ENCODE measurements at regions not wholly inside any gene's neighbourhood (a gene's known extent, or its start where the extent isn't known, plus 50 kb on each side); places are given as distances from the start of the nearest gene placed in this dataset.

DNA sequence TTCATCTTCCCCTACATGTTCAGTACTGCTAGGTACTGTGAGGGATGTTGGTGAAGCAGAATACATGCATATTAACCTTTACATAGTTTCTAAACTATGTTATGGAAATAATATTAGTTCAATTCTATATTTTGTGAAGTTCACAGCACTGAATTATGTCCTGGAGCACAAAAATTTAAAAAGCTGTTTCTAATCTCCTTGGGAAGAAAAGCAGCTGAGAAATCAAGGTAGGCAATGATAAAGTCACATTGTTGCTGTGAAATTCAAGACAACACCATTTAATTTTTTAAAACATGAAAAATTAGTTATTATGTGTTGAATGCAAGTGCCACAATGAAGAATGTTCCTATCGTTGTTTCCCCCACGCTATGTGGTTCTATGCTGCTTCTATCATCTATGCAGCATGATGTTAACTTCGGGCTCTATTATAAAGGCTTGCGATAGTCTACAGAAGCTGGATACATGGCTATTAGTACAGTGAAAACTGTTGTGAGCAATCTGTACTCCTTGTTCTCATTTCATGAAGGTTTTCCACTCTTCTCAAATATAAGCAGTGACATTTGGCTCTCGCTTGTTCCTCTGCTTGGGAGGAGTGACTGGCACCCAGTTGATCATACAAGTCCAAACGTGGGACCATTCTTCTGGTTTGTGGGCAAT, 164.3 kb downstream of the AASDHPPT start:
- TF ChIP-seq, protein P1, sequence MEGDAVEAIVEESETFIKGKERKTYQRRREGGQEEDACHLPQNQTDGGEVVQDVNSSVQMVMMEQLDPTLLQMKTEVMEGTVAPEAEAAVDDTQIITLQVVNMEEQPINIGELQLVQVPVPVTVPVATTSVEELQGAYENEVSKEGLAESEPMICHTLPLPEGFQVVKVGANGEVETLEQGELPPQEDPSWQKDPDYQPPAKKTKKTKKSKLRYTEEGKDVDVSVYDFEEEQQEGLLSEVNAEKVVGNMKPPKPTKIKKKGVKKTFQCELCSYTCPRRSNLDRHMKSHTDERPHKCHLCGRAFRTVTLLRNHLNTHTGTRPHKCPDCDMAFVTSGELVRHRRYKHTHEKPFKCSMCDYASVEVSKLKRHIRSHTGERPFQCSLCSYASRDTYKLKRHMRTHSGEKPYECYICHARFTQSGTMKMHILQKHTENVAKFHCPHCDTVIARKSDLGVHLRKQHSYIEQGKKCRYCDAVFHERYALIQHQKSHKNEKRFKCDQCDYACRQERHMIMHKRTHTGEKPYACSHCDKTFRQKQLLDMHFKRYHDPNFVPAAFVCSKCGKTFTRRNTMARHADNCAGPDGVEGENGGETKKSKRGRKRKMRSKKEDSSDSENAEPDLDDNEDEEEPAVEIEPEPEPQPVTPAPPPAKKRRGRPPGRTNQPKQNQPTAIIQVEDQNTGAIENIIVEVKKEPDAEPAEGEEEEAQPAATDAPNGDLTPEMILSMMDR (IDR thresholded peaks at IDR 0.05; ENCODE audit: insufficient read depth, low read depth, low read length): no peak
- H3K4me3 ChIP-seq (ENCODE audit: low read depth, low read length): no peak overlapping the region

DNA sequence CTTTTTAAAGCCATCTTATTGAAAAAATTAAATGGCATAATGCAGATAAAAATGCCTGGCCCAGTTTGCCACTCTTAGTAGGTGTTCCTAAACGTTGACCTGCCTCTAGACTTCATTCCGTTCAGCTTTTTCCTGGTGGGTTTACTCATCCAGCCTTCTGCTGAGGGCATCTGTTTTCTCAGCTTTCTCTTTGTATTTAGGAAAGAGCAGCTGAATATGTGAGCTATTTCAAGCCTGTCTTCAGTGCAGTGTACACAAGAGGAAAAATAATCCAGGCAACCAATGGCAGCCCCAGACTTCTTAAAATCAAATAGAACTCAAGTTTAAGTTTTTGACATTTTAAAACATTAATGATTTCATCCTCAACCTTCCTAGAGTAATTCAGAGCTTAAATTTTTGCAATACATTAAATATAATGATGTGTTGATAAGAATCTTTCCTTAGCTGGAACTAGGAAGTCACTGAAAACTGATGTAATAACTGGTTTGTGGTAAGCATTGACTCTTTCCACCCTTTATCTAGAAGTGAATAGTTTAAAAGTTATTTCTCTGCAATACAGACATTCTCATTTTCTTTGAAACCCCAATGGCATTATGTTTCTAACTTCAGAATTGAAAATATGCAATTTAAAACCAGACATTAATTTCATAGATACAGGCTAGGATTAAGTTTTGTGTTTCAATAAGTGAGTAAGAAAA, 165.4 kb downstream of the AASDHPPT start:
- TF ChIP-seq, protein P1 (IDR thresholded peaks at IDR 0.05; ENCODE audit: insufficient read depth, low read depth, low read length): no peak
- no peak overlapping the region for H3K4me3 ChIP-seq (ENCODE audit: low read depth, low read length)
- DNase-seq (ENCODE audit: low read depth): no peak

More for the DNA sequence above, 164.3 kb downstream of the AASDHPPT start:
- no peak for DNase-seq (ENCODE audit: low read depth)

DNA sequence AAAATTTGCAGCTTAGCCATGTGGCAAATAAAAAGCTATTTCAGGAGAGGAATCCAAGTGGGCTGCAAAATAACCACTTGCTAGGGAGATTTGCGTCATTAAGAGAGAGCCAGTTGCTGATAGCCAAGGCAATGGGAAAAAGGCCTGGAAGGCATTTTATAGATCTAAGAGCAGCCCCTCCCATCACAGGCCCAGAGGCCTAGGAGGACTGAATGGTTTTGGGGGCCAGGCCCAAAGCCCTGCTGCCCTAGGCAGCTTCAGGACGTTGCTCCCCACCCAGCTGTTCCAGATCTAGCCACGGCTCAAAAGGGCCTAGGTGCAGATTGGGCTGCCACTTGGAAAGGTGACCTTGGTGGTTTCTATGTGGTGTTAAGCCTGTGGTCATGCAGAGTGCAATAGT, 169.0 kb downstream of the AASDHPPT start:
- TF ChIP-seq, protein P1 (IDR thresholded peaks at IDR 0.05; ENCODE audit: insufficient read depth, low read depth, low read length): no peak
- no peak for DNase-seq (ENCODE audit: low read depth)
- H3K4me3 ChIP-seq (ENCODE audit: low read depth, low read length): no peak overlapping the region

DNA sequence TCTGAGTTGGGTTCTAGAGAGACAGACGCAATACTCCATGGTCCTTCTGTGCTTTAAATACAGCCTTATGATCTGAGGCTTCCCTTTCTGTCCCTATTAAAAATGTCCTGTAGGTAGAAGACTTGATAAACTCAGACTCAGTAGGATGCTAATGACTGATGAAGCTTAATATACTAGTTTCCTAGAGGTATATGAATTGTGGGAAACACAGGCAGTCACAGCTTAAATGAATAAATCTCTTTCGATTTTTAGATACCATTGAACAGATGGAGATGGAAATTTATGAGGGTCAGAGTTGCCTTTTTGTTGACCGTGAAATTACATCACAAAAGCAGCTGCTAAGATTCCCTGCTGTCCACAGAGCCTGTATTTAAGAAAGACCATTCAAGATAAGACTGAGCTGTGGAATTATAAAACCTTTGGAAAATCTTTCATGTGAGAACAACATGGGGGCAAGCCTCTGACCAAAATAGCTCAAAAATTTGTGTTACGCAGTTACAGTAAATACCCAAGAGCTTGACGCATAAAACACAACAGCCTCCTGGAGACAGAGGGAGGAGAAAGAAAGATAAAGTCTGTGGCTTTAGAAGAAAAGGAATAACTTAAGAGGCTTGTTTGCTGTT, 172.3 kb downstream of the AASDHPPT start:
- TF ChIP-seq, protein P1 (IDR thresholded peaks at IDR 0.05; ENCODE audit: insufficient read depth, low read depth, low read length): no peak
- peak; percentile 85 for DNase-seq (ENCODE audit: low read depth)
- no peak overlapping the region for H3K4me3 ChIP-seq (ENCODE audit: low read depth, low read length)

DNA sequence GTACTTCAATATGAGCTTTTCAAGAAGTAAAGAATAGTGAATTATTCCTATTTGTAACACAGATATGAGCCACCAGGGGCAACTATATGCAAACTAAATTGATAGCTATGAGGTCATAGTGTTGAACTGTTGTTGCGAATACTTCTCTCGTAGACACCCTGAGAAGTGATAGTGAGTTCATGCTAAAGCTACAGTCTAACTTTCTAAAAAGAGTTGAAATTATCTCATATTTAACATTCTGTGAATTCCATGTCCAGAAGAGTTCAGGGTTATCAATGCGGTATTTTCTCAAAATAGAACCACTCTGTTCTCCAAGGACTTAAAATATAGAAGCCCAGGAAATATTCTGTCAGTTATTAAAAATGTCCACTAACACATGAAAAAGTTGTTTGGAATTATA, 185.4 kb downstream of the AASDHPPT start:
- no peak for DNase-seq (ENCODE audit: low read depth)
- H3K4me3 ChIP-seq (ENCODE audit: low read depth, low read length): no peak overlapping the region
- TF ChIP-seq, protein P1 (IDR thresholded peaks at IDR 0.05; ENCODE audit: insufficient read depth, low read depth, low read length): no peak

DNA sequence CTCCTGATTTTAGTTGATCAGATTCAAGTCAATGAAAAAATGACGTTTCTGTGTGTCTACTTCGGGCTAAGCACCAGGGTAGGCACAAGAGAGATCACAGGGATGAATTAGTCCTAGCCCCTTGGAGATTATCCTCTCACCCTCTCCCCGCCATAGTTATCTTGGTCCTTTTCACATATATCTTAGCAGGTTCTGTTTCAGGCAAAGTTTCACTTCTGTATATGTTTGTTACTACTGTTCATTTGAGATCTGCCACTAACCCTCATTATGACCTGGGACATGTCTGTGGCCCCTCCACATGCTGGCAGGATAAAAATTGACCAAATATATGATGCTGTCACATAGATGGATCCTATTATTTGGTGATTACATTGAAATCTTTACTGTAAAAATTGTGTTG, 186.1 kb downstream of the AASDHPPT start:
- no peak overlapping the region for H3K4me3 ChIP-seq (ENCODE audit: low read depth, low read length)
- no peak for DNase-seq (ENCODE audit: low read depth)
- TF ChIP-seq, protein P1 (IDR thresholded peaks at IDR 0.05; ENCODE audit: insufficient read depth, low read depth, low read length): no peak

Data from fibroblast of villous mesenchyme (primary cell).